ENCODE measurements at regions not wholly inside any gene's neighbourhood (a gene's known extent, or its start where the extent isn't known, plus 50 kb on each side); places are given as distances from the start of the nearest gene placed in this dataset.
"Not testable (repeated sequence)": the region's sequence is repeated elsewhere in the genome, so short reads cannot be mapped to it uniquely, and the experiment has no call there.

DNA sequence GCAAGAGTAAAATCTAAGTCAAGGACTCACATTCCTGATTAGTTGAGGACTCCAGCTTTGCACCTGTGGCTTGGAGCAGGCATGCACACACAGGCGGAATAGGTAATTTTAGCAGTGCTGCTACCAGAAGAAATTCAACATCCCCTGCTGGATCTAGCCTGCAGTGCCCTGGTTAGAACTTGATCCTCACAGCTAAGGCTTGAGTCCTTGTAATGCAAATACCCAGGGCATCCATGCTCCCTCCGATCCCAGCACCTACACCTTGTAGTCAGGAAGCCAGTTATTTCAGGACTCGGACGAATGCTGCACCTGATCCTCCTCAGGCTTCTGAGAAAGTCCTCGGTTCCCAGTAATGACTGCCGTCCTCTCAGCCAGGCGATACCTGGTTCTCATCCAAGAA lies 309.0 kb upstream of the AMIGO2 start:
- in situ Hi-C loops (cut with HindIII; ENCODE audit: low sequenced_read_pairs) = no loop called here
- no peak for DNase-seq (ENCODE audit: low spot score)

GRCh38 chr12:47387994-47388393 lies 308.2 kb upstream of the AMIGO2 start:
- in situ Hi-C loops (cut with HindIII; ENCODE audit: low sequenced_read_pairs) = no loop called here
- no peak for DNase-seq (ENCODE audit: low spot score)

GRCh38 chr12:47385653-47386052 lies 305.9 kb upstream of the AMIGO2 start:
- in situ Hi-C loops (cut with HindIII; ENCODE audit: low sequenced_read_pairs) = no loop called here
- no peak for DNase-seq (ENCODE audit: low spot score)

DNA sequence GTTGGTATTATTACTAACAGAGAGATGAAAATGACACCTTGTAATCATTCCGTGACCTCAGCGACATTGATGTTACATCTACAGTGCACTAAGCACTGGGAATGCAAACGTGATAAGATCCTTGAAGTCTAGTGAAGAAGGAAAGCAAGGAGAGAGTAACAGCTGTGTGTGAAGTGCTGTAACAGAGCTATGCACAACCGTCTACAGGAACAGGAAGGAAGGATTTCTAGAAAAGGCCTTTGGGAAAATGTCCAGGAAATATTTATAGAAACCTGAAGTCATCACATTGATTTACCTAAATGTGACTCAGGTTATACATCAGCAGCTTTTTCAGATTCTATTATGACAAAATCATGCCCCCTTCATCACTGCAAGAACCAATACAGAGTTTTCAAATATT lies 304.2 kb upstream of the AMIGO2 start:
- no peak for DNase-seq (ENCODE audit: low spot score)
- in situ Hi-C loops (cut with HindIII; ENCODE audit: low sequenced_read_pairs) = no loop called here

- in situ Hi-C loops (cut with HindIII; ENCODE audit: low sequenced_read_pairs) = no loop called here
- no peak for DNase-seq (ENCODE audit: low spot score)
Measured at GRCh38 chr12:47382305-47382704, 302.5 kb upstream of the AMIGO2 start.

- no peak for DNase-seq (ENCODE audit: low spot score)
- in situ Hi-C loops (cut with HindIII; ENCODE audit: low sequenced_read_pairs) = no loop called here
Measured at GRCh38 chr12:47378907-47379306, 299.1 kb upstream of the AMIGO2 start.

GRCh38 chr12:47378222-47378582 lies 298.4 kb upstream of the AMIGO2 start:
- in situ Hi-C loops (cut with HindIII; ENCODE audit: low sequenced_read_pairs) = no loop called here
- DNase-seq (ENCODE audit: low spot score) = no peak

DNA sequence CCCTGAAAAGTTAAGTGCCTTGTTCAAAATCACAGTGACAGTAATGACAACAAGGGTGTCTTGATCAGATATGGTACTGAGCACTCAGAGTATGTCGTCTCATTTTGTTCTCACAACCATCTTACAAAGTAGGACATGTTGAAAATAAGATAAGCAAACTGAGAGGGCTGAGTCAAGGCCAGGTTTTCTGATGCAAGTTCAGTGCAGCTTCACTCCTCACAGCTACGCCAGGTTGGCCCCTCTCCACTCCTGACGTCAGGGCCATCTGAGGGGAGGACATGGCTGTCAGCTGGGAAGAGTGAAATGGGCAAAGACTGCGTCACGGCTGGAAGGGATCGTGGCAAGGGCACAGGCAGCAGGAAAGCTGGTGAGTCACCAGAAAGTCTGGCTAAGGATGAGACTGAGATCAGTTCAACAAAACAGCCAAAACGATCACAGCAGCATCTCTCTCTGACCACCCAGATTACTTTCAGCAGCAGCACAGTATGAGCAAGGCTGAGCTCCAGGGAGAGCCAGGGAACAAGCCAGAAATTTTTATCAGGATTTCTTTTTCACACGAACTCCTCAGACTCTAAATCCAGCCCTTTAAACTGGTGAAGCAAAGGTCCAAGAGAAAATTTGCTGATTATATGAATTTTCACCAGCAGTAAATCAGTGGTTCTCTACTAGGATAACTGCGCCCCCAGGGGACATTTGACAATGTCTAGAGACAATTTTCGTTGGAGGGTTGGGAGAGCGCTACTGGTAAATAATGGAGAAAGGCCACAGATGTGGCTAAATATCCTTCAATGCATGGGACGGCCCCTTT lies 297.9 kb upstream of the AMIGO2 start:
- in situ Hi-C loops (cut with HindIII; ENCODE audit: low sequenced_read_pairs) = no loop called here
- peak; percentile 14 for DNase-seq (ENCODE audit: low spot score)

GRCh38 chr12:47376927-47377326 lies 297.2 kb upstream of the AMIGO2 start:
- no peak for DNase-seq (ENCODE audit: low spot score)
- in situ Hi-C loops (cut with HindIII; ENCODE audit: low sequenced_read_pairs) = no loop called here

DNA sequence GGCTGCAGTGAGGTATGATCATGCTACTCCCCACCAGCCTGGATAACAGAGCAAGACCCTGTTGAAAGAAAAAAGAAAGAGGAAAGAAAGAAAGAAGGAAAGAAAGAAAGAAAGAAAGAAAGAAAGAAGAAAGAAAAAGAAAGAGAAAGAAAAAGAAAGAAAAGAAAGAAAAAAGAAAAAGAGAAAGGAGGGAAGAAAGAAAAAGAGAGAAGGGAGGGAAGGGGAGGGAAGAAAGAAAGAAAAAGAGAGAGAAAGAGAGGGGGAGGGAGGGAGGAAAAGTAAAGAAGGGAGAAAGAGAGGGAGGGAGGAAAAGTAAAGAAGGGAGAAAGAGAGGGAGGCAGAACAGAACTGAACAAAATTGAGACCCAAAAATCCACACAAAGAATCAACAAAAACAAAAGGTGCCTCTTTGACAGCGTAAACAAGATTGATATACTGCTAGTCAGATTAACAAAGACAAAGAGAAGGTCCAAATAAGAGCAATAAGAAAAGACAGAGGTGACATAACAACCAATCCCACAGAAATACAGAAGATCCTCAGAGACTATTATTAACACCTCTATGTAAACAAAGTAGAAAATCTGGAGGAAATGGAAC lies 293.9 kb upstream of the AMIGO2 start:
- no peak for DNase-seq (ENCODE audit: low spot score)
- in situ Hi-C loops (cut with HindIII; ENCODE audit: low sequenced_read_pairs) = no loop called here

DNA sequence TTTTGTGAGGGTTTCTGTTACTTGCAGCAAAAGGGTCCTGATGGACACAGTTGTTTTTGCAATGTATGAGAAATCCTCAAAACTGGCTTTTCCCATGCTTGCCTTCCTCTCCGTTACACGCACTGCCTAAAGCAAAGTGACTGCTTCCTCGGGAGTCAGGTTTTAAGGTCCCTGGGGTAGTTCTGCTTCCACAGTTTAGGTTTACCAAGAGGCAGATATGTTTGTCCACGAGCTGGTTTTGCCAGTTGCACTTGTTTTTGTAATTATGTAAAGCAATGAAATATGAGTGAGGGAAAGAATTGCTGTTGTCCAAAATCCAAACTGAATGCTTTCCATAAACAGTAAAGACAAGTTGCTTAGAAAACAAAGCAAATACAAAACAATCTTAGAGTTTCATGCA lies 290.7 kb upstream of the AMIGO2 start:
- in situ Hi-C loops (cut with HindIII; ENCODE audit: low sequenced_read_pairs) = no loop called here
- no peak for DNase-seq (ENCODE audit: low spot score)

GRCh38 chr12:47369085-47369484 lies 289.3 kb upstream of the AMIGO2 start:
- in situ Hi-C loops (cut with HindIII; ENCODE audit: low sequenced_read_pairs) = no loop called here
- DNase-seq (ENCODE audit: low spot score) = no peak

- in situ Hi-C loops (cut with HindIII; ENCODE audit: low sequenced_read_pairs) = no loop called here
- no peak for DNase-seq (ENCODE audit: low spot score)
Measured at GRCh38 chr12:47367912-47368537, 288.3 kb upstream of the AMIGO2 start.

DNA sequence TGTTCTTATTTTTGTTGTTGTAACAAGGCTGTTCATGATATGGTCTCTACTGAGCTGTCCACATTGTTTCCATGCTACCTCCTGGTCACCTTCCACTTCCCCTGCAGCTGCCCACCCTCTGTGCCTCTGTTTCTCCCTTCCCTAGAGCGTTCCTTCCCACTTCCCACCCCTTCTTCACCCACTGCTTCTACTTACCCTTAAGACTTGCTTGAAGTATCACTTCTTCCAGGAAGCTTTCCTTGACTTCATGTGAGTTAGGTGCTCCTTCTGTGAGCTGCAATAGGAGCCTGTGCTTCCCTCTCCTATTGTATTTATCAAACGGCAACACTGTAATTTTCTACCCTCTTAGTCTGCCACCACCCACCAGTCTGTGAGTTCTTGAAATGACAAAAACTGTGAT lies 286.8 kb upstream of the AMIGO2 start:
- DNase-seq (ENCODE audit: low spot score) = no peak
- in situ Hi-C loops (cut with HindIII; ENCODE audit: low sequenced_read_pairs) = no loop called here

DNA sequence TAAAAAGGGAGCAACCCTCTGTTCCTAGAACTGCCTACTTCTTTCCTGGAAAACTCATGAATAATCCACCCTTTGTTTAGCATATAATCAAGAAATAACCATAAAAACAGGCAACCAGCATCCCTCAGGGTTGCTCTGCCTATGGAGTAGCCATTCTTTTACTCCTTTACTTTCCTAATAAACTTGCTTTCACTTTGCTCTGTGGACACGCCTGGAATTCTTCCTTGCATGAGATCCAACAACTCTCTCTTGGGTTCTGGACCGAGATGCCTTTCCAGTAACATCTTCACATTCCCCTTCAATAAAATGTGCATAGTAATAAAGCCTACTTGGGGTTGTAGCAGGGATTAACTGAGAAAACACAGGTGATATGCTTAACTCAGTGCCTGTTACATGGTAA lies 286.4 kb upstream of the AMIGO2 start:
- in situ Hi-C loops (cut with HindIII; ENCODE audit: low sequenced_read_pairs) = no loop called here
- no peak for DNase-seq (ENCODE audit: low spot score)

DNA sequence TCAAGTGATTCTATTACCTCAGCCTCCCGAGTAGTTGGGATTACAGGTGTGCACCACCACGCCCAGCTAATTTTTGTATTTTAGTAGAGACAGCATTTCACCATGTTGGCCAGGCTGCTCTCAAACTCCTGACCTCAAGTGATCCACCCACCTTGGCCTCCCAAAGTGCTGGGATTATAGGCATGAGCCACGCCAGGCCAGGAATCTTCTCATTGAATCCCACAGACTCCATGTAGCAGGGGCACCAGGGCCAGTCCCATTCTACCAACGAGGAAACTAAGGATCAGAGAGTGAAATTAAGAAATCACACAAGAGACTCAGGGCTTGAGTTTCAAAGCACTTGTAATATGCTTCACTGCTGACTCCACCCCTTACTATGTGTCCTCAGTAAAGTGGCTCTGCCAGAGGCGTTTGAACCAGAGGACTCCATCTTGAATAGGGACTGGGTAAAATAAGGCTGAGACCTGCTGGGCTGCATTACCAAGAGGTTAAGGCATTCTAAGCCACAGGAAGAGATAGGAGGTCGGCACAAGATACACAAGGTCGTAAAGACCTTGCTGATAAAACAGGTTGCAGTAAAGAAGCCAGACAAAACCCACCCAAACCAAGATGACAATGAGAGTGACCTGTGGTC lies 285.8 kb upstream of the AMIGO2 start:
- in situ Hi-C loops (cut with HindIII; ENCODE audit: low sequenced_read_pairs); DNase-seq (ENCODE audit: low spot score): not testable (repeated sequence)

GRCh38 chr12:47364261-47364660 lies 284.5 kb upstream of the AMIGO2 start:
- DNase-seq (ENCODE audit: low spot score) = no peak
- in situ Hi-C loops (cut with HindIII; ENCODE audit: low sequenced_read_pairs) = no loop called here

- in situ Hi-C loops (cut with HindIII; ENCODE audit: low sequenced_read_pairs) = no loop called here
Measured at GRCh38 chr12:47362126-47362705, 282.5 kb upstream of the AMIGO2 start.

DNA sequence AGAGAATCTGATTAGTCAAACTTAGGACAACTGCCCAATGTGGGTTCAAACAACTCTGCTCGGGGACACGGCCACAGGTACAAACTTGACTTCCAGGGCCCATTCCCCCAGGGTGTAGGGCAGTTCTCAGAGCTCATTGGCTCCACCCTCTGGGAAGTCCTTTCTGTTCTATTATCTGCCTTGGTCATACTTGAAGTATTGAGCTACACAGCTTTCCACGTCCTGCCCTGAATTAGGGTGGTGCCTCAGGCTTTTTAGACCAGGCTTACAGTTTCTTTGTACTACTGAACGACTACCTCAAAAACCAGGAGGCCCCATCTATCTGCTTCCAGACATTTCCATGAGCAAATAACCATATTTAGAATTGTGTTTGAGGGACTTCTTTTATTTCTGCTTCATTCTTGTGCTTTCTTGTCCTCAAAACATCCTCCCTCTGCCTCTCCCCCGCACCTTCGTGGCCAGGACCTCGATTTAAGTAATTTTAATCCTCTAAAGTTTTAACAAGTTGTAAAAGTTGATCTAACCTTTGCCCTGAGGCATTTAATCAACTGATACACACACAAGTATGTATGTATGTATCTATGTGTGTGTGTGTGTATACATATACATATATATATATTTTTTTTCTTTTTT lies 281.7 kb upstream of the AMIGO2 start:
- peak; percentile 23 for DNase-seq (ENCODE audit: low spot score)
- in situ Hi-C loops (cut with HindIII; ENCODE audit: low sequenced_read_pairs) = no loop called here

More at GRCh38 chr12:47362126-47362705, 282.5 kb upstream of the AMIGO2 start:
- DNase-seq (ENCODE audit: low spot score) = no peak
